Suprapubic skin (tissue), 4 donors: ENCODE measurements at regions not wholly inside any gene's neighbourhood (a gene's known extent, or its start where the extent isn't known, plus 50 kb on each side); places are given as distances from the start of the nearest gene placed in this dataset.

ENCODE experiments used
- DNase-seq, 2 donors: peaks; one replicate each; pipeline ENCODE4 v3.0.0-alpha.2; 2019; ENCODE audit warnings: low spot score in 2 of 2
- H3K27ac ChIP-seq: fragments of 200-600 bp; sonication (generic); one replicate; pipeline ENCODE4 v1.5.1; 2019
- H3K27me3 ChIP-seq: fragments of 200-600 bp; sonication (generic); one replicate; pipeline ENCODE4 v1.5.1; 2019
- H3K36me3 ChIP-seq: fragments of 200-600 bp; sonication (generic); one replicate; pipeline ENCODE4 v1.5.1; 2019
- H3K4me1 ChIP-seq: fragments of 200-600 bp; sonication (generic); one replicate; pipeline ENCODE4 v1.5.1; 2019
- H3K4me3 ChIP-seq: fragments of 200-600 bp; sonication (generic); one replicate; pipeline ENCODE4 v1.5.1; 2019; ENCODE audit warnings: mild to moderate bottlenecking
- H3K9me3 ChIP-seq: fragments of 200-600 bp; sonication (generic); one replicate; pipeline ENCODE4 v1.5.1; 2019
- CTCF ChIP-seq, 2 donors: fragments of 200-600 bp in 1 of 2; fragments of 450-650 bp in 1 of 2; sonication (generic) in 1 of 2; IDR thresholded peaks; one replicate each; pipeline ENCODE4 v1.5.1; 2016 to 2019; ENCODE audit warnings: antibody characterized with exemption in 2 of 2, mild to moderate bottlenecking in 1 of 2, moderate library complexity in 1 of 2
- EP300 ChIP-seq: sonication (generic); formaldehyde crosslinking; IDR thresholded peaks from one replicate; pipeline ENCODE4 v1.6.1; 2017; ENCODE audit warnings: antibody characterized with exemption
- POLR2A ChIP-seq, 2 donors: fragments of 450-650 bp; IDR thresholded peaks; one replicate each; pipeline ENCODE4 v1.6.1; 2017; ENCODE audit warnings: antibody characterized with exemption in 2 of 2, mild to moderate bottlenecking in 2 of 2, moderate library complexity in 2 of 2
- POLR2AphosphoS5 ChIP-seq, 3 donors: sonication (generic); formaldehyde crosslinking; IDR thresholded peaks; one replicate each; pipeline ENCODE4 v1.6.1; 2017; ENCODE audit warnings: antibody characterized with exemption in 3 of 3
- WGBS: methylation state at CpG from one replicate; pipeline ENCODE4 v1.1.5; 2018; 5-methylcytosine and 5-hydroxymethylcytosine counted together

- H3K27me3 ChIP-seq: no peaks in the 10 kb centered on the region
- DNase-seq: no peak
- no peak overlapping the region for H3K4me3 ChIP-seq
- no peaks in the 10 kb centered on the region for H3K4me1 ChIP-seq
- no peaks in the 10 kb centered on the region for H3K36me3 ChIP-seq
- H3K27ac ChIP-seq: no peak overlapping the region
- H3K9me3 ChIP-seq: no peaks in the 10 kb centered on the region
- no peak for TF ChIP-seq CTCF (IDR thresholded peaks at IDR 0.05)
- no peak for TF ChIP-seq POLR2A (IDR thresholded peaks at IDR 0.05)
- no peak for TF ChIP-seq POLR2AphosphoS5 (IDR thresholded peaks at IDR 0.05)
- TF ChIP-seq EP300: no peak
- WGBS: 48% methylated on average over 1 of the region's 1 CpG
Measured at GRCh38 chr3:148206446-148206845, 491.3 kb upstream of the AGTR1 start.

DNA sequence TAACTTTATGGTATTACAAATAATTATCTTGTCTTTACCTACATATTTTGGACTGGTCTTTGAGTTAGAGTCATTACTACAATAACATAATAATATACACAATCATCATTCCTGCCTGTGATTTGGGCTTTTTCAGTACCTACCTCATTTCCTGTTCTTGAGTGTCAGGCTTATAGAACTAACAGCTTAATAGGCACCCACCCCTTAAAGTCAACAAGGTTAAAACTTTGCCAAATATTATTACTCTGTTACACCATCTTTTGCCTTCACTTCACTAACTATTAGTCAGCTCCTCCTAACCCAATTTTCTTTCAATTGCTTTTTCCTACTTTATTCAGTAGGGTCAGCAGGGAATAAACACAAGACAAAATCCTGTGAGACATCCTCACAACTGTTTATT lies 488.7 kb upstream of the AGTR1 start:
- Histone ChIP-seq H3K4me1 (no peaks in the 10 kb centered on the region), H3K36me3 (no peaks in the 10 kb centered on the region), H3K4me3 (no peak overlapping the region), H3K9me3 (no peaks in the 10 kb centered on the region), H3K27me3 (no peaks in the 10 kb centered on the region), H3K27ac (no peak overlapping the region)
- no peak for DNase-seq
- TF ChIP-seq POLR2A (IDR thresholded peaks at IDR 0.05) (no peak), CTCF (IDR thresholded peaks at IDR 0.05) (no peak), EP300 (no peak), POLR2AphosphoS5 (IDR thresholded peaks at IDR 0.05) (no peak)

GRCh38 chr3:148211725-148212124 lies 486.0 kb upstream of the AGTR1 start:
- no peaks in the 10 kb centered on the region for H3K27me3 ChIP-seq
- no peaks in the 10 kb centered on the region for H3K4me1 ChIP-seq
- H3K27ac ChIP-seq: no peak overlapping the region
- H3K4me3 ChIP-seq: no peak overlapping the region
- TF ChIP-seq POLR2A (IDR thresholded peaks at IDR 0.05): no peak
- TF ChIP-seq POLR2AphosphoS5 (IDR thresholded peaks at IDR 0.05): no peak
- no peak for TF ChIP-seq CTCF (IDR thresholded peaks at IDR 0.05)
- TF ChIP-seq EP300: no peak
- no peaks in the 10 kb centered on the region for H3K9me3 ChIP-seq
- no peaks in the 10 kb centered on the region for H3K36me3 ChIP-seq
- DNase-seq: no peak

- Histone ChIP-seq H3K4me3 (no peak overlapping the region), H3K36me3 (no peaks in the 10 kb centered on the region), H3K27ac (no peak overlapping the region), H3K4me1 (no peaks in the 10 kb centered on the region), H3K9me3 (no peaks in the 10 kb centered on the region), H3K27me3 (no peaks in the 10 kb centered on the region)
- 85% methylated on average over 3 of the region's 3 CpGs for WGBS
- DNase-seq: no peak
- no peak for TF ChIP-seq POLR2A (IDR thresholded peaks at IDR 0.05)
- no peak for TF ChIP-seq CTCF (IDR thresholded peaks at IDR 0.05)
- TF ChIP-seq POLR2AphosphoS5 (IDR thresholded peaks at IDR 0.05): no peak
- TF ChIP-seq EP300: no peak
Measured at GRCh38 chr3:148214705-148215104, 483.0 kb upstream of the AGTR1 start.

- no peak overlapping the region for H3K4me3 ChIP-seq
- 73% methylated on average over 3 of the region's 3 CpGs for WGBS
- TF ChIP-seq POLR2AphosphoS5 (IDR thresholded peaks at IDR 0.05) (no peak), EP300 (no peak), POLR2A (IDR thresholded peaks at IDR 0.05) (no peak), CTCF (IDR thresholded peaks at IDR 0.05) (no peak)
- H3K4me1 ChIP-seq: no peaks in the 10 kb centered on the region
- H3K27ac ChIP-seq: no peak overlapping the region
- no peak for DNase-seq
- H3K36me3 ChIP-seq: no peaks in the 10 kb centered on the region
- H3K27me3 ChIP-seq: no peaks in the 10 kb centered on the region
- no peaks in the 10 kb centered on the region for H3K9me3 ChIP-seq
Measured at GRCh38 chr3:148217317-148217716, 480.4 kb upstream of the AGTR1 start.
